Sigmoid colon (tissue), 4 donors: ENCODE measurements at regions not wholly inside any gene's neighbourhood (a gene's known extent, or its start where the extent isn't known, plus 50 kb on each side); places are given as distances from the start of the nearest gene placed in this dataset.

Experiments used
- CTCF ChIP-seq, 4 experiments: fragments of 450-650 bp in 3 of 4; fragments of 200-600 bp in 1 of 4; IDR thresholded peaks; one replicate each; pipeline ENCODE4 v1.5.1; 2016 to 2019; ENCODE audit warnings: antibody characterized with exemption in 4 of 4, mild to moderate bottlenecking in 3 of 4, moderate library complexity in 2 of 4
- POLR2A ChIP-seq, 2 donors: fragments of 450-650 bp; IDR thresholded peaks; one replicate each; pipeline ENCODE4 v1.6.1; 2016; ENCODE audit warnings: antibody characterized with exemption in 2 of 2, mild to moderate bottlenecking in 2 of 2, moderate library complexity in 2 of 2
- POLR2AphosphoS5 ChIP-seq, 4 donors: sonication (generic); formaldehyde crosslinking; IDR thresholded peaks; one replicate each; pipeline ENCODE4 v1.6.1; 2017; ENCODE audit warnings: antibody characterized with exemption in 4 of 4

DNA sequence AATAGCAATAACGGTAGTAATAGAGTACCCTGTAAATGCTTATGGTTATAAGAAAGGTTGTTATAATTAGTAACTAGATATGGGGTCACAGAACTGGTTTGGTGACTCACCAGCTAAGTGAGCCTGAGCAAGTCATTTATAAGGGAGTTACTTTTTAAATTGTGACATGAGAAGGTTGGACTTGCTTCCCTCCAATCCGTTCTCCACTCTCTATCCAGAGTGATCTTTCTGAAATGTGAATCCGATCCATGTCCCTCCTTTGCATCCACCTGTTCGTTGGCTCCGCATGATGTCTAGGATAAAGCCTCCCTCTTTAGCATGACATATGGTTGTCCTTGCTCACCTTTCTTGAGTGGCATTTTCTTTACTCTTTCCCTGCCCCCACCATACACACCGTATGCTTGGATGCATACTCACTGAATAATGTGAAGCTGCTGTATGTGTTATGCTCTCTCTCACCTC, 83.1 kb downstream of the CDC42EP3 start:
- TF ChIP-seq POLR2AphosphoS5 (IDR thresholded peaks at IDR 0.05) (no peak), CTCF (IDR thresholded peaks at IDR 0.05) (no peak), POLR2A (IDR thresholded peaks at IDR 0.05) (no peak)
